Caco-2 (cell line): ENCODE measurements at regions not wholly inside any gene's neighbourhood (a gene's known extent, or its start where the extent isn't known, plus 50 kb on each side); places are given as distances from the start of the nearest gene placed in this dataset.
A peak's percentile ranks its signal among the peaks of the same experiment; 100 is the strongest.

Experiments used
- BruUV-seq: library from RNA; stranded (reverse); fragments of 400-500 nt; replicated peaks from 2 replicates; lab custom pipeline; 2021; lab: Mats Ljungman, UMichigan
- CTCF ChIA-PET: fragments of 300-600 bp; sonication (Branson Sonifier 250); formaldehyde crosslinking; loops from one replicate; lab custom pipeline; 2022; ENCODE audit warnings: antibody characterized with exemption; lab: Charles Lee
- POLR2A ChIA-PET: fragments of 300-600 bp; sonication (Branson Sonifier 250); formaldehyde crosslinking; loops from one replicate; lab custom pipeline; 2022; ENCODE audit warnings: antibody characterized with exemption; lab: Charles Lee
- DNase-seq, 2 experiments: peaks; one replicate each; pipeline versions ENCODE4 v3.0.0 to v3.0.0-alpha.2; 2020 to 2022
- H3K27me3 ChIP-seq: replicated peaks from 2 replicates; pipeline ENCODE4 v1.6.0; 2011; ENCODE audit warnings: low read length; ENCODE audit not compliant: control insufficient read depth, insufficient read depth
- H3K36me3 ChIP-seq: 2 replicates; pipeline ENCODE4 v1.5.1; 2011; ENCODE audit warnings: low read length; ENCODE audit not compliant: control insufficient read depth, insufficient read depth
- H3K4me1 ChIP-seq: fragments of 250-450 bp; sonication (Bioruptor Pico); 2 replicates; pipeline ENCODE4 v1.5.1; 2020; ENCODE audit warnings: mild to moderate bottlenecking
- H3K4me3 ChIP-seq: 2 replicates; pipeline ENCODE4 v1.5.1; 2011; ENCODE audit warnings: low read depth, mild to moderate bottlenecking, control low read depth, low read length
- H3K9me3 ChIP-seq: fragments of 250-450 bp; sonication (Bioruptor Pico); 2 replicates; pipeline ENCODE4 v1.5.1; 2020; ENCODE audit warnings: mild to moderate bottlenecking, moderate library complexity
- H3K27ac Mint-ChIP-seq: one replicate; pipeline ENCODE4 v1.8.0; 2022; ENCODE audit warnings: mixed read lengths; ENCODE audit not compliant: unreplicated experiment
- H3K27me3 Mint-ChIP-seq: one replicate; pipeline ENCODE4 v1.8.0; 2022; ENCODE audit warnings: mixed read lengths; ENCODE audit not compliant: insufficient read depth, unreplicated experiment
- H3K36me3 Mint-ChIP-seq: one replicate; pipeline ENCODE4 v1.8.0; 2022; ENCODE audit warnings: mild to moderate bottlenecking, mixed read lengths; ENCODE audit not compliant: insufficient read depth, unreplicated experiment
- H3K4me1 Mint-ChIP-seq: one replicate; pipeline ENCODE4 v1.8.0; 2022; ENCODE audit warnings: low read depth, mixed read lengths; ENCODE audit not compliant: unreplicated experiment
- H3K4me3 Mint-ChIP-seq: one replicate; pipeline ENCODE4 v1.8.0; 2022; ENCODE audit warnings: mild to moderate bottlenecking, moderate library complexity, mixed read lengths; ENCODE audit not compliant: unreplicated experiment
- H3K9me3 Mint-ChIP-seq: one replicate; pipeline ENCODE4 v1.8.0; 2022; ENCODE audit warnings: mixed read lengths; ENCODE audit not compliant: unreplicated experiment
- CTCF ChIP-seq, 2 experiments: fragments of 200-600 bp in 1 of 2; IDR thresholded peaks; 1 replicate in 1 of 2; 2 replicates in 1 of 2; pipeline versions ENCODE4 v1.5.1 to v1.8.0; 2011 to 2022; ENCODE audit warnings: antibody characterized with exemption in 1 of 2, control low read depth in 1 of 2, inconsistent platforms in 1 of 2, low read depth in 1 of 2, low read length in 1 of 2, mild to moderate bottlenecking in 1 of 2, moderate library complexity in 1 of 2; ENCODE audit not compliant: insufficient read depth in 1 of 2, severe bottlenecking in 1 of 2, unreplicated experiment in 1 of 2
- intact Hi-C: fragments of 100-400 bp; cut with micrococcal nuclease; formaldehyde crosslinking; loops from one replicate; pipeline ENCODE4 v1.10.0; 2022; ENCODE audit not compliant: unreplicated experiment

- BruUV-seq: no TSS peak
- H3K9me3 ChIP-seq: no peaks in the 10 kb centered on the region
- POLR2A ChIA-PET: no interaction called here
Observed at GRCh38 chr12:83404521-83404920, 717.8 kb downstream of the TMTC2 start.

GRCh38 chr12:83390186-83390585 is 703.5 kb downstream of the TMTC2 start:
- H3K36me3 ChIP-seq: no peaks in the 10 kb centered on the region
- BruUV-seq: no TSS peak
- H3K9me3 ChIP-seq: no peaks in the 10 kb centered on the region
- no peak overlapping the region for H3K27ac Mint-ChIP-seq
- no peak overlapping the region for H3K4me3 Mint-ChIP-seq
- H3K9me3 Mint-ChIP-seq: no peaks in the 10 kb centered on the region
- no peak overlapping the region for H3K4me3 ChIP-seq
- no peaks in the 10 kb centered on the region for H3K36me3 Mint-ChIP-seq
- no peaks in the 10 kb centered on the region for H3K4me1 Mint-ChIP-seq
- TF ChIP-seq CTCF (IDR thresholded peaks at IDR 0.05; ENCODE audit: insufficient read depth in 1 of 2, low read depth in 1 of 2, low read length in 1 of 2, severe bottlenecking in 1 of 2, unreplicated experiment in 1 of 2): no peak
- ChIA-PET CTCF (interaction anchor here (1.2 kb wide), 1 partner anchor 704 kb away, joined by 6 read pairs; the partner anchor contains the start of gene TMTC2), POLR2A (no interaction called here)
- no peaks in the 10 kb centered on the region for H3K27me3 ChIP-seq
- H3K27me3 Mint-ChIP-seq: no peaks in the 10 kb centered on the region
- intact Hi-C loops: no loop called here
- no peak for DNase-seq
- H3K4me1 ChIP-seq: no peaks in the 10 kb centered on the region

More at GRCh38 chr12:83404521-83404920, 717.8 kb downstream of the TMTC2 start:
- intact Hi-C loops: no loop called here
- DNase-seq: no peak
- no peak overlapping the region for H3K4me3 ChIP-seq
- no peak for TF ChIP-seq CTCF (IDR thresholded peaks at IDR 0.05; ENCODE audit: insufficient read depth in 1 of 2, low read depth in 1 of 2, low read length in 1 of 2, severe bottlenecking in 1 of 2, unreplicated experiment in 1 of 2)
- H3K4me1 ChIP-seq: no peaks in the 10 kb centered on the region
- Mint-ChIP-seq H3K4me1 (no peaks in the 10 kb centered on the region), H3K9me3 (no peaks in the 10 kb centered on the region), H3K36me3 (no peaks in the 10 kb centered on the region), H3K27me3 (no peaks in the 10 kb centered on the region), H3K27ac (no peak overlapping the region), H3K4me3 (no peak overlapping the region)
- no peaks in the 10 kb centered on the region for H3K27me3 ChIP-seq
- CTCF ChIA-PET: no interaction called here
- H3K36me3 ChIP-seq: no peaks in the 10 kb centered on the region

- BruUV-seq: no TSS peak
- Mint-ChIP-seq H3K4me3 (no peak overlapping the region), H3K36me3 (no peaks in the 10 kb centered on the region), H3K27me3 (no peaks in the 10 kb centered on the region), H3K9me3 (no peaks in the 10 kb centered on the region), H3K4me1 (no peaks in the 10 kb centered on the region), H3K27ac (no peak overlapping the region)
- POLR2A ChIA-PET: no interaction called here
- peak; percentile 34 to 42 for DNase-seq
- H3K4me1 ChIP-seq: no peaks in the 10 kb centered on the region
- no peaks in the 10 kb centered on the region for H3K36me3 ChIP-seq
- intact Hi-C loops: loop anchor here (1.0 kb wide), 2 partner anchors 385 to 703 kb away; partner anchors contain the start of gene TMTC2
- no peaks in the 10 kb centered on the region for H3K27me3 ChIP-seq
- H3K9me3 ChIP-seq: no peaks in the 10 kb centered on the region
- H3K4me3 ChIP-seq: no peak overlapping the region
- TF ChIP-seq CTCF (IDR thresholded peaks at IDR 0.05; ENCODE audit: insufficient read depth in 1 of 2, low read depth in 1 of 2, low read length in 1 of 2, severe bottlenecking in 1 of 2, unreplicated experiment in 1 of 2): peak; percentile 42 to 46
- CTCF ChIA-PET: interaction anchor here (1.2 kb wide), 1 partner anchor 703 kb away, joined by 6 read pairs; the partner anchor contains the start of gene TMTC2
Observed at GRCh38 chr12:83389237-83389996, 702.7 kb downstream of the TMTC2 start.
